GM12865 (cell line): ENCODE measurements at regions not wholly inside any gene's neighbourhood (a gene's known extent, or its start where the extent isn't known, plus 50 kb on each side); places are given as distances from the start of the nearest gene placed in this dataset.

ENCODE experiments used
- DNase-seq: peaks from one replicate; pipeline ENCODE4 v3.0.0; 2010; ENCODE audit warnings: low read depth
- H3K4me3 ChIP-seq: 2 replicates; pipeline ENCODE4 v1.5.1; 2011; ENCODE audit warnings: mild to moderate bottlenecking, low read depth, low read length, control low read depth
- CTCF ChIP-seq: IDR thresholded peaks from 2 replicates; pipeline ENCODE4 v1.5.1; 2011; ENCODE audit warnings: low read length, control low read depth, low read depth, inconsistent platforms; ENCODE audit not compliant: insufficient read depth; ENCODE audit errors: missing control alignments

GRCh38 chr13:60925686-60926085 lies 490.0 kb downstream of the PCDH20 start:
- TF ChIP-seq CTCF, result no peak
- H3K4me3 ChIP-seq, result no peak overlapping the region
- no peak for DNase-seq

GRCh38 chr13:60924856-60925255 lies 490.8 kb downstream of the PCDH20 start:
- DNase-seq, result no peak

GRCh38 chr13:60922576-60923231 lies 492.9 kb downstream of the PCDH20 start:
- TF ChIP-seq CTCF, result no peak
- no peak for DNase-seq
- H3K4me3 ChIP-seq, result no peak overlapping the region

More at GRCh38 chr13:60924856-60925255, 490.8 kb downstream of the PCDH20 start:
- no peak overlapping the region for H3K4me3 ChIP-seq
- no peak for TF ChIP-seq CTCF

- H3K4me3 ChIP-seq, result no peak overlapping the region
- TF ChIP-seq CTCF, result no peak
- DNase-seq, result no peak
Observed at GRCh38 chr13:60893801-60894200, 496.8 kb downstream of the TDRD3 start.

- DNase-seq, result no peak
- no peak for TF ChIP-seq CTCF
- H3K4me3 ChIP-seq, result no peak overlapping the region
Observed at GRCh38 chr13:60887711-60888110, 490.7 kb downstream of the TDRD3 start.

GRCh38 chr13:60881507-60881906 lies 484.5 kb downstream of the TDRD3 start:
- no peak for TF ChIP-seq CTCF
- no peak for DNase-seq
- H3K4me3 ChIP-seq, result no peak overlapping the region

- no peak for DNase-seq
- no peak overlapping the region for H3K4me3 ChIP-seq
- no peak for TF ChIP-seq CTCF
Observed at GRCh38 chr13:60873116-60873515, 476.1 kb downstream of the TDRD3 start.
